IMR-90 (cell line): ENCODE measurements at regions not wholly inside any gene's neighbourhood (a gene's known extent, or its start where the extent isn't known, plus 50 kb on each side); places are given as distances from the start of the nearest gene placed in this dataset.

Experiments
- ATAC-seq: fragments of 200-7000 bp; cut with Tn5 transposase; 2 replicates; pipeline ENCODE4 v1.9.1; 2020; ENCODE audit warnings: low read depth, mild to moderate bottlenecking, moderate library complexity
- BruUV-seq: library from RNA; stranded (reverse); fragments of 400-500 nt; replicated peaks from 2 replicates; lab custom pipeline; 2021; lab: Mats Ljungman, UMichigan
- CTCF ChIA-PET: fragments of 300-600 bp; formaldehyde crosslinking; extraction: SDS; loops from one replicate; lab custom pipeline; 2021; ENCODE audit warnings: antibody characterized with exemption; lab: Yijun Ruan, JAX
- POLR2A ChIA-PET: fragments of 300-600 bp; sonication (Branson Sonifier 250); formaldehyde crosslinking; loops from one replicate; lab custom pipeline; 2022; ENCODE audit warnings: antibody characterized with exemption; ENCODE audit not compliant: unreplicated experiment; lab: Charles Lee
- DNase-seq: peaks from one replicate; pipeline ENCODE4 v3.0.0; 2013
- H2AFZ ChIP-seq: replicated peaks from 2 replicates; pipeline ENCODE3; 2013; ENCODE audit warnings: low read length, mild to moderate bottlenecking; ENCODE audit not compliant: poor library complexity
- H2AK5ac ChIP-seq: 2 replicates; pipeline ENCODE4 v1.6.1; 2013; ENCODE audit warnings: low read depth, low read length, inconsistent platforms
- H2AK9ac ChIP-seq: replicated peaks from 2 replicates; pipeline ENCODE3; 2013; ENCODE audit warnings: mild to moderate bottlenecking, low read depth, low read length, moderate library complexity; ENCODE audit not compliant: poor library complexity
- H2BK120ac ChIP-seq: 2 replicates; pipeline ENCODE4 v1.6.1; 2013; ENCODE audit warnings: low read depth, low read length, inconsistent platforms
- H2BK15ac ChIP-seq: 3 replicates; pipeline ENCODE4 v1.6.1; 2013; ENCODE audit warnings: low read depth, low read length, inconsistent platforms
- H2BK20ac ChIP-seq: 2 replicates; pipeline ENCODE4 v1.6.1; 2013; ENCODE audit warnings: low read depth, mild to moderate bottlenecking, inconsistent platforms, low read length, moderate library complexity
- H2BK5ac ChIP-seq: 2 replicates; pipeline ENCODE4 v1.6.1; 2013; ENCODE audit warnings: mild to moderate bottlenecking, low read depth, low read length, inconsistent platforms; ENCODE audit not compliant: poor library complexity, severe bottlenecking
- H3K14ac ChIP-seq: replicated peaks from 2 replicates; pipeline ENCODE4 v1.6.1; 2013; ENCODE audit warnings: low read depth, low read length, inconsistent platforms
- H3K18ac ChIP-seq: 2 replicates; pipeline ENCODE4 v1.6.1; 2013; ENCODE audit warnings: low read depth, low read length, control low read depth
- H3K23ac ChIP-seq: 2 replicates; pipeline ENCODE4 v1.6.1; 2013; ENCODE audit warnings: low read depth, low read length, inconsistent platforms
- H3K27ac ChIP-seq: 2 replicates; pipeline ENCODE4 v1.5.1; 2013; ENCODE audit warnings: mild to moderate bottlenecking, control low read depth, low read length; ENCODE audit not compliant: insufficient read depth
- H3K27me3 ChIP-seq: 2 replicates; pipeline ENCODE4 v1.6.1; 2013; ENCODE audit warnings: low read length; ENCODE audit not compliant: control insufficient read depth, insufficient read depth
- H3K36me3 ChIP-seq: 2 replicates; pipeline ENCODE4 v1.6.1; 2013; ENCODE audit warnings: low read length, mixed read lengths; ENCODE audit not compliant: control insufficient read depth, insufficient read depth
- H3K4ac ChIP-seq: 2 replicates; pipeline ENCODE4 v1.6.1; 2013; ENCODE audit warnings: low read depth, low read length, inconsistent platforms
- H3K4me1 ChIP-seq: 2 replicates; pipeline ENCODE4 v1.6.1; 2013; ENCODE audit warnings: low read length, mixed read lengths; ENCODE audit not compliant: control insufficient read depth, insufficient read depth
- H3K4me2 ChIP-seq: 2 replicates; pipeline ENCODE4 v1.6.1; 2013; ENCODE audit warnings: low read depth, mild to moderate bottlenecking, control low read depth, low read length, moderate library complexity
- H3K4me3 ChIP-seq: 2 replicates; pipeline ENCODE4 v1.5.1; 2013; ENCODE audit warnings: low read depth, mild to moderate bottlenecking, control low read depth, low read length, moderate library complexity; ENCODE audit not compliant: insufficient read depth
- H3K56ac ChIP-seq: 2 replicates; pipeline ENCODE4 v1.6.1; 2013; ENCODE audit warnings: low read length, inconsistent platforms; ENCODE audit not compliant: insufficient read depth; ENCODE audit errors: extremely low read depth
- H3K79me1 ChIP-seq, 2 experiments: 2 replicates each; pipeline ENCODE4 v1.6.1; 2013; ENCODE audit warnings: low read length in 2 of 2, inconsistent platforms in 1 of 2, low read depth in 1 of 2
- H3K9ac ChIP-seq: 2 replicates; pipeline ENCODE4 v1.6.1; 2013; ENCODE audit warnings: low read depth, low read length, control low read depth
- H3K9me1 ChIP-seq: 2 replicates; pipeline ENCODE4 v1.6.1; 2013; ENCODE audit warnings: low read length, inconsistent platforms; ENCODE audit not compliant: insufficient read depth
- H3K9me3 ChIP-seq: 2 replicates; pipeline ENCODE4 v1.6.1; 2013; ENCODE audit warnings: low read length; ENCODE audit not compliant: control insufficient read depth, insufficient read depth
- H4K20me1 ChIP-seq: 2 replicates; pipeline ENCODE4 v1.6.1; 2013; ENCODE audit warnings: low read length, inconsistent platforms; ENCODE audit not compliant: insufficient read depth
- H4K5ac ChIP-seq: 2 replicates; pipeline ENCODE4 v1.6.1; 2013; ENCODE audit warnings: mild to moderate bottlenecking, low read depth, low read length, control low read depth
- H4K8ac ChIP-seq, 2 experiments: 2 replicates each; pipeline ENCODE4 v1.6.1; 2013; ENCODE audit warnings: low read depth in 2 of 2, low read length in 2 of 2, control low read depth in 1 of 2, inconsistent platforms in 1 of 2
- H4K91ac ChIP-seq: 2 replicates; pipeline ENCODE4 v1.6.1; 2013; ENCODE audit warnings: low read depth, low read length, inconsistent platforms; ENCODE audit not compliant: insufficient read depth
- CTCF ChIP-seq: conservative IDR thresholded peaks from 2 replicates; pipeline ENCODE4 v1.5.1; 2012; ENCODE audit warnings: mild to moderate bottlenecking, low read depth, low read length, improper control_type of control experiment
- MXI1 ChIP-seq: IDR thresholded peaks from 2 replicates; pipeline ENCODE4 v1.6.1; 2012; ENCODE audit warnings: low read depth, mild to moderate bottlenecking, low read length, moderate library complexity, borderline replicate concordance
- NFE2L2 ChIP-seq: fragments of 150-350 bp; IDR thresholded peaks from 2 replicates; pipeline ENCODE4 v1.6.1; 2016; ENCODE audit warnings: low read depth, mild to moderate bottlenecking, low read length
- RAD21 ChIP-seq: IDR thresholded peaks from 2 replicates; pipeline ENCODE4 v1.6.1; 2012; ENCODE audit warnings: low read length, improper control_type of control experiment
- WGBS, 2 experiments: methylation state at CpG; one replicate each; pipeline versions ENCODE4 v1.1.5 to v1.1.7; 2013; ENCODE audit warnings: missing lambda C conversion rate in 2 of 2; ENCODE audit not compliant: insufficient read length in 1 of 2; ENCODE audit errors: extremely low coverage in 2 of 2; 5-methylcytosine and 5-hydroxymethylcytosine counted together
- dilution Hi-C: fragments of 300-500 bp; cut with HindIII; formaldehyde crosslinking; loops from one replicate; pipeline ENCODE4 v1.14.3; 2018; ENCODE audit warnings: low sequenced_read_pairs; ENCODE audit not compliant: unreplicated experiment
- in situ Hi-C: fragments of 300-500 bp; cut with MboI; formaldehyde crosslinking; loops from 3 replicates; pipeline ENCODE4 v1.14.3; 2019; ENCODE audit warnings: low sequenced_read_pairs, inconsistent platforms, mixed read lengths
- intact Hi-C: fragments of 100-400 bp; cut with micrococcal nuclease; formaldehyde crosslinking; loops from 2 replicates; pipeline ENCODE4 v1.10.0; 2022

- Histone ChIP-seq H2AK5ac (peak overlapping the region; percentile 97), H3K4me2 (no peak overlapping the region), H3K27me3 (no peaks in the 10 kb centered on the region), H3K4me3 (no peak overlapping the region), H3K9me1 (peaks cover 18% of the 10 kb centered on the region), H4K8ac (peak overlapping the region; percentile 50 to 53; a peak in 2 of 4 replicates), H3K9me3 (no peaks in the 10 kb centered on the region), H2AK9ac (no peak overlapping the region), H3K14ac (peak overlapping the region; percentile 89), H2BK15ac (peak overlapping the region; percentile 96; the same call in 2 of the 3 replicates), H3K27ac (no peak overlapping the region), H4K20me1 (no peaks in the 10 kb centered on the region), H3K23ac (peak overlapping the region; percentile 48; the same call in 1 of the 2 replicates), H2AFZ (no peak overlapping the region), H3K9ac (no peak overlapping the region), H4K91ac (peak overlapping the region; percentile 77), H2BK20ac (peak overlapping the region; percentile 89), H4K5ac (peak overlapping the region; percentile 58; the same call in 1 of the 2 replicates), H2BK120ac (peak overlapping the region; percentile 91), H3K36me3 (no peaks in the 10 kb centered on the region), H3K18ac (peak overlapping the region; percentile 51; the same call in 1 of the 2 replicates), H2BK5ac (peak overlapping the region; percentile 68), H3K4ac (peak overlapping the region; percentile 92), H3K4me1 (peaks cover 11% of the 10 kb centered on the region; the same call in 1 of the 2 replicates), H3K79me1 (peaks cover 0 to 25% of the 10 kb centered on the region in 2 experiments; a peak in 2 of 4 replicates), H3K56ac (no peak overlapping the region; the same call in 1 of the 2 replicates)
- dilution Hi-C loops: no loop called here
- CTCF ChIA-PET: no interaction called here
- no CpG with 5 or more reads among the region's 1 CpG for WGBS, 2 experiments
- TF ChIP-seq RAD21: no peak
- TF ChIP-seq CTCF: no peak
- TF ChIP-seq NFE2L2: no peak
- TF ChIP-seq MXI1: no peak
- BruUV-seq: no TSS peak
- ATAC-seq: no peak
- intact Hi-C loops: no loop called here
- in situ Hi-C loops: no loop called here
- peak; percentile 36 for DNase-seq
- POLR2A ChIA-PET: no interaction called here
These were observed 120.8 kb downstream of the INHBA start for GRCh38 chr7:41582116-41582515.
